ENCODE measurements at regions not wholly inside any gene's neighbourhood (a gene's known extent, or its start where the extent isn't known, plus 50 kb on each side); places are given as distances from the start of the nearest gene placed in this dataset.

- intact Hi-C loops (cut with micrococcal nuclease) = no loop called here
- no peaks in the 10 kb centered on the region for H3K36me3 ChIP-seq (ENCODE audit: control insufficient read depth in 2 of 3, insufficient read depth in 3 of 3, low read length in 3 of 3)
- DNase-seq (no peak), ATAC-seq (no peak)
- H3K27ac Mint-ChIP-seq = no peak overlapping the region
- no peak overlapping the region for H3K4me3 Mint-ChIP-seq
- no peaks in the 10 kb centered on the region for H3K9me3 ChIP-seq (ENCODE audit: control insufficient read depth in 2 of 3, low read length in 3 of 3)
- peaks cover 0 to 6% (median 0%) of the 10 kb centered on the region in 5 donors for H3K27me3 Mint-ChIP-seq
- ChIA-PET CTCF (no interaction called here), POLR2A (no interaction called here)
- no peaks in the 10 kb centered on the region for H3K36me3 Mint-ChIP-seq
- no peak overlapping the region for H3K27ac ChIP-seq (ENCODE audit: low read depth, low read length)
- no peaks in the 10 kb centered on the region for H3K4me1 Mint-ChIP-seq
- H3K9me3 Mint-ChIP-seq = peaks cover 0 to 6% (median 0%) of the 10 kb centered on the region in 11 donors
- no peaks in the 10 kb centered on the region for H3K4me1 ChIP-seq (ENCODE audit: control insufficient read depth in 2 of 2, insufficient read depth in 2 of 2, low read length in 2 of 2)
- no peak overlapping the region for H3K4me3 ChIP-seq (ENCODE audit: low read length)
- H3K27me3 ChIP-seq (ENCODE audit: control insufficient read depth in 2 of 2, insufficient read depth in 2 of 2, low read length in 2 of 2) = no peaks in the 10 kb centered on the region
Measured at GRCh38 chr21:27675306-27675705, 708.4 kb upstream of the ADAMTS5 start.

- Mint-ChIP-seq H3K36me3 (no peaks in the 10 kb centered on the region), H3K4me3 (no peak overlapping the region), H3K27ac (no peak overlapping the region), H3K27me3 (no peaks in the 10 kb centered on the region), H3K4me1 (no peaks in the 10 kb centered on the region), H3K9me3 (no peaks in the 10 kb centered on the region)
- no peak overlapping the region for H3K4me3 ChIP-seq (ENCODE audit: low read length)
- no peak for DNase-seq
- no peak overlapping the region for H3K27ac ChIP-seq (ENCODE audit: low read depth, low read length)
- ATAC-seq = no peak
- ChIA-PET POLR2A (no interaction called here), CTCF (no interaction called here)
- H3K36me3 ChIP-seq (ENCODE audit: control insufficient read depth in 2 of 3, insufficient read depth in 3 of 3, low read length in 3 of 3) = no peaks in the 10 kb centered on the region
- H3K4me1 ChIP-seq (ENCODE audit: control insufficient read depth in 2 of 2, insufficient read depth in 2 of 2, low read length in 2 of 2) = no peaks in the 10 kb centered on the region
- intact Hi-C loops (cut with micrococcal nuclease) = no loop called here
- no peaks in the 10 kb centered on the region for H3K27me3 ChIP-seq (ENCODE audit: control insufficient read depth in 2 of 2, insufficient read depth in 2 of 2, low read length in 2 of 2)
- no peaks in the 10 kb centered on the region for H3K9me3 ChIP-seq (ENCODE audit: control insufficient read depth in 2 of 3, low read length in 3 of 3)
Measured at GRCh38 chr21:27674041-27674615, 707.2 kb upstream of the ADAMTS5 start.

GRCh38 chr21:27673581-27673980, 706.7 kb upstream of the ADAMTS5 start:
- Mint-ChIP-seq H3K4me3 (no peak overlapping the region), H3K27ac (no peak overlapping the region), H3K4me1 (no peaks in the 10 kb centered on the region), H3K27me3 (no peaks in the 10 kb centered on the region), H3K9me3 (no peaks in the 10 kb centered on the region), H3K36me3 (no peaks in the 10 kb centered on the region)
- DNase-seq (no peak), ATAC-seq (no peak)
- Histone ChIP-seq H3K4me3 (ENCODE audit: low read length) (no peak overlapping the region), H3K9me3 (ENCODE audit: control insufficient read depth in 2 of 3, low read length in 3 of 3) (no peaks in the 10 kb centered on the region), H3K27me3 (ENCODE audit: control insufficient read depth in 2 of 2, insufficient read depth in 2 of 2, low read length in 2 of 2) (no peaks in the 10 kb centered on the region), H3K4me1 (ENCODE audit: control insufficient read depth in 2 of 2, insufficient read depth in 2 of 2, low read length in 2 of 2) (no peaks in the 10 kb centered on the region), H3K36me3 (ENCODE audit: control insufficient read depth in 2 of 3, insufficient read depth in 3 of 3, low read length in 3 of 3) (no peaks in the 10 kb centered on the region), H3K27ac (ENCODE audit: low read depth, low read length) (no peak overlapping the region)
- POLR2A ChIA-PET = no interaction called here
- CTCF ChIA-PET = no interaction called here
- intact Hi-C loops (cut with micrococcal nuclease) = no loop called here

GRCh38 chr21:27671207-27671606, 704.3 kb upstream of the ADAMTS5 start:
- H3K27me3 ChIP-seq (ENCODE audit: control insufficient read depth in 2 of 2, insufficient read depth in 2 of 2, low read length in 2 of 2) = no peaks in the 10 kb centered on the region
- H3K27me3 Mint-ChIP-seq = no peaks in the 10 kb centered on the region
- H3K27ac Mint-ChIP-seq = no peak overlapping the region
- H3K27ac ChIP-seq (ENCODE audit: low read depth, low read length) = no peak overlapping the region
- POLR2A ChIA-PET = no interaction called here
- CTCF ChIA-PET = no interaction called here
- H3K9me3 ChIP-seq (ENCODE audit: control insufficient read depth in 2 of 3, low read length in 3 of 3) = no peaks in the 10 kb centered on the region
- no peaks in the 10 kb centered on the region for H3K36me3 ChIP-seq (ENCODE audit: control insufficient read depth in 2 of 3, insufficient read depth in 3 of 3, low read length in 3 of 3)
- no peak for DNase-seq
- H3K9me3 Mint-ChIP-seq = peaks cover 0 to 3% (median 0%) of the 10 kb centered on the region in 11 donors
- H3K4me3 Mint-ChIP-seq = no peak overlapping the region
- no peak overlapping the region for H3K4me3 ChIP-seq (ENCODE audit: low read length)
- H3K4me1 ChIP-seq (ENCODE audit: control insufficient read depth in 2 of 2, insufficient read depth in 2 of 2, low read length in 2 of 2) = no peaks in the 10 kb centered on the region
- intact Hi-C loops (cut with micrococcal nuclease) = no loop called here
- no peak for ATAC-seq
- no peaks in the 10 kb centered on the region for H3K36me3 Mint-ChIP-seq
- no peaks in the 10 kb centered on the region for H3K4me1 Mint-ChIP-seq

GRCh38 chr21:27653481-27653880, 686.6 kb upstream of the ADAMTS5 start:
- no peaks in the 10 kb centered on the region for H3K27me3 ChIP-seq (ENCODE audit: control insufficient read depth in 2 of 2, insufficient read depth in 2 of 2, low read length in 2 of 2)
- H3K9me3 ChIP-seq (ENCODE audit: control insufficient read depth in 2 of 3, low read length in 3 of 3) = no peaks in the 10 kb centered on the region
- Mint-ChIP-seq H3K9me3 (peaks cover 0 to 7% (median 0%) of the 10 kb centered on the region in 11 donors), H3K36me3 (no peaks in the 10 kb centered on the region), H3K27me3 (no peaks in the 10 kb centered on the region), H3K27ac (no peak overlapping the region), H3K4me3 (no peak overlapping the region), H3K4me1 (no peaks in the 10 kb centered on the region)
- CTCF ChIA-PET = no interaction called here
- DNase-seq (no peak), ATAC-seq (no peak)
- POLR2A ChIA-PET = no interaction called here
- no peak overlapping the region for H3K27ac ChIP-seq (ENCODE audit: low read depth, low read length)
- intact Hi-C loops (cut with micrococcal nuclease) = no loop called here
- H3K4me3 ChIP-seq (ENCODE audit: low read length) = no peak overlapping the region
- H3K36me3 ChIP-seq (ENCODE audit: control insufficient read depth in 2 of 3, insufficient read depth in 3 of 3, low read length in 3 of 3) = no peaks in the 10 kb centered on the region
- H3K4me1 ChIP-seq (ENCODE audit: control insufficient read depth in 2 of 2, insufficient read depth in 2 of 2, low read length in 2 of 2) = no peaks in the 10 kb centered on the region

- Histone ChIP-seq H3K36me3 (ENCODE audit: control insufficient read depth in 2 of 3, insufficient read depth in 3 of 3, low read length in 3 of 3) (no peaks in the 10 kb centered on the region), H3K27me3 (ENCODE audit: control insufficient read depth in 2 of 2, insufficient read depth in 2 of 2, low read length in 2 of 2) (no peaks in the 10 kb centered on the region), H3K9me3 (ENCODE audit: control insufficient read depth in 2 of 3, low read length in 3 of 3) (no peaks in the 10 kb centered on the region), H3K4me3 (ENCODE audit: low read length) (no peak overlapping the region), H3K4me1 (ENCODE audit: control insufficient read depth in 2 of 2, insufficient read depth in 2 of 2, low read length in 2 of 2) (no peaks in the 10 kb centered on the region), H3K27ac (ENCODE audit: low read depth, low read length) (no peak overlapping the region)
- Mint-ChIP-seq H3K27ac (no peak overlapping the region), H3K36me3 (no peaks in the 10 kb centered on the region), H3K4me1 (no peaks in the 10 kb centered on the region), H3K4me3 (no peak overlapping the region), H3K9me3 (peaks cover 0 to 7% (median 0%) of the 10 kb centered on the region in 11 donors), H3K27me3 (peaks cover 0 to 2% (median 0%) of the 10 kb centered on the region in 5 donors)
- intact Hi-C loops (cut with micrococcal nuclease) = no loop called here
- POLR2A ChIA-PET = no interaction called here
- DNase-seq = no peak
- CTCF ChIA-PET = no interaction called here
- no peak for ATAC-seq
Measured at GRCh38 chr21:27649762-27650161, 682.9 kb upstream of the ADAMTS5 start.

GRCh38 chr21:27649323-27649722, 682.4 kb upstream of the ADAMTS5 start:
- Histone ChIP-seq H3K36me3 (ENCODE audit: control insufficient read depth in 2 of 3, insufficient read depth in 3 of 3, low read length in 3 of 3) (no peaks in the 10 kb centered on the region), H3K9me3 (ENCODE audit: control insufficient read depth in 2 of 3, low read length in 3 of 3) (no peaks in the 10 kb centered on the region), H3K27ac (ENCODE audit: low read depth, low read length) (no peak overlapping the region), H3K27me3 (ENCODE audit: control insufficient read depth in 2 of 2, insufficient read depth in 2 of 2, low read length in 2 of 2) (no peaks in the 10 kb centered on the region), H3K4me1 (ENCODE audit: control insufficient read depth in 2 of 2, insufficient read depth in 2 of 2, low read length in 2 of 2) (no peaks in the 10 kb centered on the region), H3K4me3 (ENCODE audit: low read length) (no peak overlapping the region)
- intact Hi-C loops (cut with micrococcal nuclease) = no loop called here
- H3K9me3 Mint-ChIP-seq = peaks cover 0 to 7% (median 0%) of the 10 kb centered on the region in 11 donors
- H3K27me3 Mint-ChIP-seq = peaks cover 0 to 2% (median 0%) of the 10 kb centered on the region in 5 donors
- ChIA-PET POLR2A (no interaction called here), CTCF (no interaction called here)
- H3K27ac Mint-ChIP-seq = no peak overlapping the region
- H3K4me3 Mint-ChIP-seq = no peak overlapping the region
- DNase-seq = no peak
- no peaks in the 10 kb centered on the region for H3K4me1 Mint-ChIP-seq
- H3K36me3 Mint-ChIP-seq = no peaks in the 10 kb centered on the region
- ATAC-seq = no peak
